ENCODE measurements at regions not wholly inside any gene's neighbourhood (a gene's known extent, or its start where the extent isn't known, plus 50 kb on each side); places are given as distances from the start of the nearest gene placed in this dataset.

GRCh38 chr1:5396593-5396992, 595.6 kb downstream of the NPHP4 start:
- no peak overlapping the region for H2AFZ ChIP-seq (ENCODE audit: insufficient read depth, low read depth, low read length, poor library complexity, severe bottlenecking)
- no peaks in the 10 kb centered on the region for H3K36me3 ChIP-seq (replicated peaks in 1 of 2; ENCODE audit: control insufficient read depth in 1 of 2, insufficient read depth in 2 of 2, low read length in 2 of 2)
- Mint-ChIP-seq H3K4me1 (no peaks in the 10 kb centered on the region), H3K9me3 (peaks cover 0 to 24% (median 2%) of the 10 kb centered on the region in 7 donors), H3K27me3 (ENCODE audit: low read depth in 3 of 3) (peaks cover 0 to 4% (median 0%) of the 10 kb centered on the region in 3 donors), H3K4me3 (no peak overlapping the region), H3K36me3 (no peaks in the 10 kb centered on the region), H3K27ac (no peak overlapping the region)
- no peak for TF ChIP-seq CTCF (IDR thresholded peaks at IDR 0.05)
- H3K9ac ChIP-seq (ENCODE audit: insufficient read depth, low read length, poor library complexity, severe bottlenecking), result no peak overlapping the region
- no peaks in the 10 kb centered on the region for H4K20me1 ChIP-seq (ENCODE audit: insufficient read depth, low read length)
- H3K4me3 ChIP-seq (replicated peaks in 1 of 3; ENCODE audit: low read depth in 2 of 3, low read length in 3 of 3), result no peak overlapping the region
- no peak for DNase-seq
- no peaks in the 10 kb centered on the region for H3K4me1 ChIP-seq (ENCODE audit: control insufficient read depth in 1 of 2, insufficient read depth in 2 of 2, low read length in 2 of 2)
- H3K27ac ChIP-seq (ENCODE audit: low read depth in 1 of 2, low read length in 2 of 2), result no peak overlapping the region
- H3K79me2 ChIP-seq (ENCODE audit: insufficient read depth, low read length), result no peaks in the 10 kb centered on the region
- H3K4me2 ChIP-seq (replicated peaks; ENCODE audit: extremely low read depth, low read length, poor library complexity, severe bottlenecking), result no peak overlapping the region
- intact Hi-C loops (cut with micrococcal nuclease), result no loop called here
- no CpG with 5 or more reads among the region's 3 CpGs for whole genome bisulfite sequencing (ENCODE audit: insufficient coverage)
- no peaks in the 10 kb centered on the region for H3K9me3 ChIP-seq (replicated peaks in 1 of 2; ENCODE audit: control insufficient read depth in 1 of 2, insufficient read depth in 1 of 2, low read length in 2 of 2)
- no peaks in the 10 kb centered on the region for H3K27me3 ChIP-seq (ENCODE audit: control insufficient read depth in 2 of 2, insufficient read depth in 2 of 2, low read length in 2 of 2)

GRCh38 chr1:5394111-5394510, 598.1 kb downstream of the NPHP4 start:
- Mint-ChIP-seq H3K4me1 (no peaks in the 10 kb centered on the region), H3K36me3 (no peaks in the 10 kb centered on the region), H3K27me3 (ENCODE audit: low read depth in 3 of 3) (peaks cover 0 to 2% (median 0%) of the 10 kb centered on the region in 3 donors), H3K27ac (no peak overlapping the region), H3K4me3 (no peak overlapping the region), H3K9me3 (peaks cover 0 to 20% (median 2%) of the 10 kb centered on the region in 7 donors)
- no peak overlapping the region for H3K9ac ChIP-seq (ENCODE audit: insufficient read depth, low read length, poor library complexity, severe bottlenecking)
- WGBS (ENCODE audit: insufficient coverage), result 64% methylated on average over 6 of the region's 6 CpGs
- DNase-seq, result no peak
- no peaks in the 10 kb centered on the region for H4K20me1 ChIP-seq (ENCODE audit: insufficient read depth, low read length)
- no peaks in the 10 kb centered on the region for H3K36me3 ChIP-seq (replicated peaks in 1 of 2; ENCODE audit: control insufficient read depth in 1 of 2, insufficient read depth in 2 of 2, low read length in 2 of 2)
- intact Hi-C loops (cut with micrococcal nuclease), result no loop called here
- TF ChIP-seq CTCF (IDR thresholded peaks at IDR 0.05), result no peak
- no peak overlapping the region for H3K27ac ChIP-seq (ENCODE audit: low read depth in 1 of 2, low read length in 2 of 2)
- no peaks in the 10 kb centered on the region for H3K4me1 ChIP-seq (ENCODE audit: control insufficient read depth in 1 of 2, insufficient read depth in 2 of 2, low read length in 2 of 2)
- no peak overlapping the region for H3K4me2 ChIP-seq (replicated peaks; ENCODE audit: extremely low read depth, low read length, poor library complexity, severe bottlenecking)
- no peaks in the 10 kb centered on the region for H3K79me2 ChIP-seq (ENCODE audit: insufficient read depth, low read length)
- no peaks in the 10 kb centered on the region for H3K27me3 ChIP-seq (ENCODE audit: control insufficient read depth in 2 of 2, insufficient read depth in 2 of 2, low read length in 2 of 2)
- no peaks in the 10 kb centered on the region for H3K9me3 ChIP-seq (replicated peaks in 1 of 2; ENCODE audit: control insufficient read depth in 1 of 2, insufficient read depth in 1 of 2, low read length in 2 of 2)
- H2AFZ ChIP-seq (ENCODE audit: insufficient read depth, low read depth, low read length, poor library complexity, severe bottlenecking), result no peak overlapping the region
- H3K4me3 ChIP-seq (replicated peaks in 1 of 3; ENCODE audit: low read depth in 2 of 3, low read length in 3 of 3), result no peak overlapping the region
